ENCODE measurements at regions not wholly inside any gene's neighbourhood (a gene's known extent, or its start where the extent isn't known, plus 50 kb on each side); places are given as distances from the start of the nearest gene placed in this dataset.

GRCh38 chr12:24349051-24349799 lies 399.8 kb upstream of the SOX5 start:
- TF ChIP-seq CTCF (IDR thresholded peaks at IDR 0.05 in 2 of 3, conservative IDR thresholded peaks at IDR 0.05 in 1 of 3; ENCODE audit: borderline replicate concordance in 1 of 3, insufficient read depth in 1 of 3, low read depth in 2 of 3, low read length in 2 of 3) (no peak), POLR2AphosphoS5 (IDR thresholded peaks at IDR 0.05; ENCODE audit: low read depth, low read length) (no peak), EZH2phosphoT487 (IDR thresholded peaks at IDR 0.05; ENCODE audit: borderline replicate concordance) (no peak), YY1 (IDR thresholded peaks at IDR 0.05; ENCODE audit: extremely low read depth, insufficient replicate concordance, low read depth, low read length) (no peak), POLR2A (IDR thresholded peaks at IDR 0.05; ENCODE audit: borderline replicate concordance, extremely low read depth, insufficient read depth, insufficient read length) (no peak), EZH2 (IDR thresholded peaks at IDR 0.05) (no peak), RAD21 (IDR thresholded peaks at IDR 0.05; ENCODE audit: low read depth) (no peak), ZFX (IDR thresholded peaks at IDR 0.05) (no peak), ZNF274 (IDR thresholded peaks at IDR 0.05; ENCODE audit: low read depth, low read length) (no peak), SRF (IDR thresholded peaks at IDR 0.05; ENCODE audit: low read depth) (no peak), ATF3 (IDR thresholded peaks at IDR 0.05) (no peak), JUND (IDR thresholded peaks at IDR 0.05) (no peak), FOSL1 (IDR thresholded peaks at IDR 0.05; ENCODE audit: low read depth) (no peak)

Data from HCT116 (cell line).